ENCODE measurements at regions not wholly inside any gene's neighbourhood (a gene's known extent, or its start where the extent isn't known, plus 50 kb on each side); places are given as distances from the start of the nearest gene placed in this dataset.

GRCh38 chr18:51405683-51406477, 208.4 kb upstream of the MEX3C start:
- Mint-ChIP-seq H3K27me3 (ENCODE audit: unreplicated experiment) (no peaks in the 10 kb centered on the region), H3K27ac (ENCODE audit: unreplicated experiment) (no peak overlapping the region), H3K4me3 (ENCODE audit: unreplicated experiment) (no peak overlapping the region), H3K36me3 (ENCODE audit: low read depth, unreplicated experiment) (no peaks in the 10 kb centered on the region), H3K9me3 (ENCODE audit: unreplicated experiment) (no peaks in the 10 kb centered on the region), H3K4me1 (ENCODE audit: unreplicated experiment) (no peaks in the 10 kb centered on the region)
- TF ChIP-seq, protein P1, sequence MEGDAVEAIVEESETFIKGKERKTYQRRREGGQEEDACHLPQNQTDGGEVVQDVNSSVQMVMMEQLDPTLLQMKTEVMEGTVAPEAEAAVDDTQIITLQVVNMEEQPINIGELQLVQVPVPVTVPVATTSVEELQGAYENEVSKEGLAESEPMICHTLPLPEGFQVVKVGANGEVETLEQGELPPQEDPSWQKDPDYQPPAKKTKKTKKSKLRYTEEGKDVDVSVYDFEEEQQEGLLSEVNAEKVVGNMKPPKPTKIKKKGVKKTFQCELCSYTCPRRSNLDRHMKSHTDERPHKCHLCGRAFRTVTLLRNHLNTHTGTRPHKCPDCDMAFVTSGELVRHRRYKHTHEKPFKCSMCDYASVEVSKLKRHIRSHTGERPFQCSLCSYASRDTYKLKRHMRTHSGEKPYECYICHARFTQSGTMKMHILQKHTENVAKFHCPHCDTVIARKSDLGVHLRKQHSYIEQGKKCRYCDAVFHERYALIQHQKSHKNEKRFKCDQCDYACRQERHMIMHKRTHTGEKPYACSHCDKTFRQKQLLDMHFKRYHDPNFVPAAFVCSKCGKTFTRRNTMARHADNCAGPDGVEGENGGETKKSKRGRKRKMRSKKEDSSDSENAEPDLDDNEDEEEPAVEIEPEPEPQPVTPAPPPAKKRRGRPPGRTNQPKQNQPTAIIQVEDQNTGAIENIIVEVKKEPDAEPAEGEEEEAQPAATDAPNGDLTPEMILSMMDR (IDR thresholded peaks at IDR 0.05; ENCODE audit: unreplicated experiment), result no peak
- no peak for DNase-seq (ENCODE audit: low spot score)

- H3K27ac Mint-ChIP-seq (ENCODE audit: unreplicated experiment), result no peak overlapping the region
- H3K4me1 Mint-ChIP-seq (ENCODE audit: unreplicated experiment), result no peaks in the 10 kb centered on the region
- TF ChIP-seq, protein P1 (IDR thresholded peaks at IDR 0.05; ENCODE audit: unreplicated experiment), result no peak
- DNase-seq (ENCODE audit: low spot score), result no peak
- H3K36me3 Mint-ChIP-seq (ENCODE audit: low read depth, unreplicated experiment), result no peaks in the 10 kb centered on the region
- H3K9me3 Mint-ChIP-seq (ENCODE audit: unreplicated experiment), result no peaks in the 10 kb centered on the region
- H3K4me3 Mint-ChIP-seq (ENCODE audit: unreplicated experiment), result no peak overlapping the region
- no peaks in the 10 kb centered on the region for H3K27me3 Mint-ChIP-seq (ENCODE audit: unreplicated experiment)
These were observed 220.4 kb upstream of the MEX3C start for GRCh38 chr18:51417643-51418483.

DNA sequence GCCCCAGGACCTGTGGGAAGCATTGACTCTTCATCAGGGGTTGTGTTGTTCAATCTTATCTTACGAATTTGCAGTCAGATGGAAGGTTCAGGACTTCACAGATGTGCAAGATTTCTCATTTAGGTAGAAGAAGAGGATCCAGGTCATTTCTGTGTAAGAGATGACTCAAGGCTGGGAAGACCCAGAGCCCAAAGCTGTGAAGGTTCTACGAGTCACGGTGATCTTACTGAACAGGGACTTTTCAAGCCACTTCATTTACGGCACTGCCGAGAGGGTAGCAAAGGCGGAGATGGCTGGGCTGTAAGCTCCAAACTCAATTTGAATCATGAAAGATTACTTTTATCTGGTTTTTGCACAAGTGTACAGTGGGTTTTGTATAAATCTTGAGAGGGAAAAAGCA, 228.0 kb upstream of the MEX3C start:
- Mint-ChIP-seq H3K36me3 (ENCODE audit: low read depth, unreplicated experiment) (no peaks in the 10 kb centered on the region), H3K4me1 (ENCODE audit: unreplicated experiment) (peaks cover 11% of the 10 kb centered on the region), H3K27ac (ENCODE audit: unreplicated experiment) (no peak overlapping the region), H3K4me3 (ENCODE audit: unreplicated experiment) (no peak overlapping the region), H3K9me3 (ENCODE audit: unreplicated experiment) (no peaks in the 10 kb centered on the region), H3K27me3 (ENCODE audit: unreplicated experiment) (peaks cover 3% of the 10 kb centered on the region)
- no peak for DNase-seq (ENCODE audit: low spot score)
- TF ChIP-seq, protein P1 (IDR thresholded peaks at IDR 0.05; ENCODE audit: unreplicated experiment), result no peak

- Mint-ChIP-seq H3K36me3 (ENCODE audit: low read depth, unreplicated experiment) (no peaks in the 10 kb centered on the region), H3K4me3 (ENCODE audit: unreplicated experiment) (no peak overlapping the region), H3K27me3 (ENCODE audit: unreplicated experiment) (peaks cover 3% of the 10 kb centered on the region), H3K9me3 (ENCODE audit: unreplicated experiment) (no peaks in the 10 kb centered on the region), H3K27ac (ENCODE audit: unreplicated experiment) (no peak overlapping the region), H3K4me1 (ENCODE audit: unreplicated experiment) (peaks cover 13% of the 10 kb centered on the region)
- TF ChIP-seq, protein P1 (IDR thresholded peaks at IDR 0.05; ENCODE audit: unreplicated experiment), result no peak
- no peak for DNase-seq (ENCODE audit: low spot score)
These were observed 228.4 kb upstream of the MEX3C start for GRCh38 chr18:51425889-51426288.

DNA sequence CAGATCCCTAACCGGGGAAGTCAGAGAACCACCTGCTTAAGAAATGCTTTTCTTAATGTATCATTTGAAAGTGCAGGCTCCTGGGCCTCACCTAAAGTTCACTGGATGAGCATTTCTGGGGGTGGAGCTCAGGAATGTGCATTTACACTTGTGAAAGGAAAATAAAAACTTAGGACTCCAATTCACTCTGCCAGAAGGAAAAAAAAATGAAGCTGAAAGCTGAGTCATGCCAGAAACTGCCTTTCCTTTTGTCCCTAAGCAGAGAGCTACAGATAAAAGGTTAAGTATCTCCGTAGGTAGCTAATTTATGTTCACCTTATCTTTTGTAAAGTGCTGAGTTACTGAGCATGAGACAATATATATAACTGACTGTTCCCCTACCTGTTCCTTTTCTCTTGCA, 229.5 kb upstream of the MEX3C start:
- no peaks in the 10 kb centered on the region for H3K9me3 Mint-ChIP-seq (ENCODE audit: unreplicated experiment)
- TF ChIP-seq, protein P1 (IDR thresholded peaks at IDR 0.05; ENCODE audit: unreplicated experiment), result no peak
- no peak overlapping the region for H3K27ac Mint-ChIP-seq (ENCODE audit: unreplicated experiment)
- no peaks in the 10 kb centered on the region for H3K36me3 Mint-ChIP-seq (ENCODE audit: low read depth, unreplicated experiment)
- peaks cover 4% of the 10 kb centered on the region for H3K27me3 Mint-ChIP-seq (ENCODE audit: unreplicated experiment)
- H3K4me3 Mint-ChIP-seq (ENCODE audit: unreplicated experiment), result no peak overlapping the region
- no peak for DNase-seq (ENCODE audit: low spot score)
- H3K4me1 Mint-ChIP-seq (ENCODE audit: unreplicated experiment), result peaks cover 13% of the 10 kb centered on the region

All from endothelial cell (in vitro differentiated cells).